KMS-11 (cell line): ENCODE measurements at regions not wholly inside any gene's neighbourhood (a gene's known extent, or its start where the extent isn't known, plus 50 kb on each side); places are given as distances from the start of the nearest gene placed in this dataset.

Experiments used
- H2AFZ ChIP-seq: fragments of 200-600 bp; sonication (generic); 2 replicates; pipeline ENCODE4 v1.6.1; 2016; ENCODE audit warnings: antibody characterized with exemption, mixed run types, low read depth
- H3K27ac ChIP-seq: fragments of 200-600 bp; sonication (generic); 2 replicates; pipeline ENCODE4 v1.6.1; 2016; ENCODE audit warnings: mild to moderate bottlenecking, mixed run types
- H3K27me3 ChIP-seq: fragments of 200-600 bp; sonication (generic); 2 replicates; pipeline ENCODE4 v1.6.1; 2017; ENCODE audit warnings: mild to moderate bottlenecking, low read depth, mixed run types, moderate library complexity; ENCODE audit not compliant: insufficient read depth
- H3K36me3 ChIP-seq: fragments of 200-600 bp; sonication (generic); 2 replicates; pipeline ENCODE4 v1.6.1; 2017; ENCODE audit warnings: mild to moderate bottlenecking, mixed run types; ENCODE audit not compliant: insufficient read depth
- H3K4me1 ChIP-seq: fragments of 200-600 bp; sonication (generic); 2 replicates; pipeline ENCODE4 v1.6.1; 2016; ENCODE audit warnings: mild to moderate bottlenecking, low read depth, mixed run types; ENCODE audit not compliant: poor library complexity, severe bottlenecking
- H3K4me2 ChIP-seq: fragments of 200-600 bp; sonication (generic); 2 replicates; pipeline ENCODE4 v1.7.0; 2016; ENCODE audit warnings: mild to moderate bottlenecking, mixed run types
- H3K4me3 ChIP-seq: fragments of 200-600 bp; sonication (generic); IDR thresholded peaks from 2 replicates; pipeline ENCODE4 v1.6.1; 2017; ENCODE audit warnings: low read depth, low read length, mixed read lengths; ENCODE audit not compliant: insufficient read depth
- H3K79me2 ChIP-seq: fragments of 200-600 bp; sonication (generic); 2 replicates; pipeline ENCODE4 v1.6.1; 2016; ENCODE audit warnings: low read depth, mixed run types; ENCODE audit not compliant: insufficient read depth
- H3K9ac ChIP-seq: fragments of 200-600 bp; sonication (generic); 2 replicates; pipeline ENCODE4 v1.6.1; 2016; ENCODE audit warnings: mild to moderate bottlenecking, mixed run types
- H4K20me1 ChIP-seq: fragments of 200-600 bp; sonication (generic); 2 replicates; pipeline ENCODE4 v1.6.1; 2016; ENCODE audit warnings: mild to moderate bottlenecking, mixed run types; ENCODE audit not compliant: insufficient read depth
- TF ChIP-seq, protein P1 (sequence below): fragments of 200-600 bp; sonication (generic); conservative IDR thresholded peaks from 2 replicates; pipeline ENCODE4 v1.6.1; 2017; ENCODE audit warnings: low read depth, mild to moderate bottlenecking, antibody characterized with exemption, low read length, moderate library complexity, mixed read lengths

DNA sequence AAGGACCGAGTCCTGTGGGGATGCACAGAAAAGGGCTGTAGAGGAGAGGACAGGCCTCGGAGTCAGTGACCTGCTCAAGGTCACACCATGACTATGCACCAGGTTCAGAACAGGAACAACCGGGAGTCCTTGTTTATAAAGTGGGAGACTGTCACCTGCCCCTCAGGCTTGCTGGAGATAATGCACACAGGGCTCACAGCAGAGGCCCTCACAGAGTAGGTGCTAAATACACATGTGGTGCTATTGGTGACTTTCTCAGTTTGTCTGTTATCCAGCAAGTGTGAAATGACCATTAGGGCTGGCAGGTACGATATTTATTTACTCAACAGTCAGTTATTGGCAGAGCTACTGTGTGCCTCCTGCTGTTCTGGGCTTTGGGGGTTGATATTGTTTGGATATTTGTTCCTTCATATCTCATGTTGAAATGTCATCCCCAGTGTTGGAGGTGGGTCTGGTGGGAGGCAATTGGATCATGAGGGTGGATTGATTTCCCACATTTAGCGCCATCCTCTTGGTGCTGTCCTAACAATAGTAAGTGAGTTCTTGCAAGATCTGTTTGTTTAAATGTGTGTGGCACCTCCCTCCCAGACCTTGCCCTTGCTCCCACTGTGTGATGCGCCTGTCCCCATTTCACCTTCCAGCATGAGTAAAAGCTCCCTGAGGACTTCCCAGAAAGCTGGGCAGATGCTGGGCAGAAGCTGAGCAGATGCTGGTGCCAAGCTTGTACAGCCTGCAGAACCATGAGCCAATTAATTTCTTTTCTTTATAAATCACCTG is 162.1 kb upstream of the MPHOSPH6 start:
- no peak overlapping the region for H3K27ac ChIP-seq
- no peaks in the 10 kb centered on the region for H3K4me1 ChIP-seq
- H3K4me3 ChIP-seq, result no peak overlapping the region
- no peaks in the 10 kb centered on the region for H3K36me3 ChIP-seq
- H4K20me1 ChIP-seq, result no peaks in the 10 kb centered on the region
- no peak overlapping the region for H3K9ac ChIP-seq
- H3K4me2 ChIP-seq, result no peak overlapping the region
- no peaks in the 10 kb centered on the region for H3K27me3 ChIP-seq
- TF ChIP-seq, protein P1, sequence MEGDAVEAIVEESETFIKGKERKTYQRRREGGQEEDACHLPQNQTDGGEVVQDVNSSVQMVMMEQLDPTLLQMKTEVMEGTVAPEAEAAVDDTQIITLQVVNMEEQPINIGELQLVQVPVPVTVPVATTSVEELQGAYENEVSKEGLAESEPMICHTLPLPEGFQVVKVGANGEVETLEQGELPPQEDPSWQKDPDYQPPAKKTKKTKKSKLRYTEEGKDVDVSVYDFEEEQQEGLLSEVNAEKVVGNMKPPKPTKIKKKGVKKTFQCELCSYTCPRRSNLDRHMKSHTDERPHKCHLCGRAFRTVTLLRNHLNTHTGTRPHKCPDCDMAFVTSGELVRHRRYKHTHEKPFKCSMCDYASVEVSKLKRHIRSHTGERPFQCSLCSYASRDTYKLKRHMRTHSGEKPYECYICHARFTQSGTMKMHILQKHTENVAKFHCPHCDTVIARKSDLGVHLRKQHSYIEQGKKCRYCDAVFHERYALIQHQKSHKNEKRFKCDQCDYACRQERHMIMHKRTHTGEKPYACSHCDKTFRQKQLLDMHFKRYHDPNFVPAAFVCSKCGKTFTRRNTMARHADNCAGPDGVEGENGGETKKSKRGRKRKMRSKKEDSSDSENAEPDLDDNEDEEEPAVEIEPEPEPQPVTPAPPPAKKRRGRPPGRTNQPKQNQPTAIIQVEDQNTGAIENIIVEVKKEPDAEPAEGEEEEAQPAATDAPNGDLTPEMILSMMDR, result no peak
- H3K79me2 ChIP-seq, result no peaks in the 10 kb centered on the region
- H2AFZ ChIP-seq, result no peak overlapping the region

DNA sequence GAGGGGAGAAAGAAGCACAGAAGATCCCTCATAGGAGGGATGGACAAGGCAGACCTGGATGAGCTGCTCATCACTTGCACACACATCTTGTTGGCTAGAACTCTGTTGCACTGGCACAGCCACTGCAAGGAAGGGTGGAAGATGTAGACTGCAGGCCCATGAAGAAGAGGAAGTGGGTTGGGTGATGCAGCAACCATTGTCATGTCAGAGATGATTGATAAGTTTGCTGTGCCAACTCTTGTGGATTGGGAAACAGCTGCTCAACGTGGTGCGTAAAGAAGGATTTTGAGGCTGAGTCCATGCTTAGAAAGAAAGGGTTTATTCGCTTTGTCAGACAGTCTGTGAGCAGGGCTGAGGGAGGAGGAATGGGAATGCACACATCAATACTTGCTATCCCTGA is 161.4 kb upstream of the MPHOSPH6 start:
- Histone ChIP-seq H3K4me3 (no peak overlapping the region), H3K27me3 (no peaks in the 10 kb centered on the region), H3K36me3 (no peaks in the 10 kb centered on the region), H4K20me1 (no peaks in the 10 kb centered on the region), H3K9ac (no peak overlapping the region), H3K27ac (no peak overlapping the region), H3K4me1 (no peaks in the 10 kb centered on the region), H3K4me2 (no peak overlapping the region), H2AFZ (no peak overlapping the region), H3K79me2 (no peaks in the 10 kb centered on the region)
- TF ChIP-seq, protein P1, result no peak

GRCh38 chr16:82329504-82330192 is 159.6 kb upstream of the MPHOSPH6 start:
- Histone ChIP-seq H3K4me3 (no peak overlapping the region), H3K27ac (no peak overlapping the region), H3K36me3 (no peaks in the 10 kb centered on the region), H3K4me2 (no peak overlapping the region), H4K20me1 (no peaks in the 10 kb centered on the region), H3K27me3 (no peaks in the 10 kb centered on the region), H3K4me1 (no peaks in the 10 kb centered on the region), H3K79me2 (no peaks in the 10 kb centered on the region), H2AFZ (no peak overlapping the region), H3K9ac (no peak overlapping the region)
- TF ChIP-seq, protein P1, result no peak

GRCh38 chr16:82328881-82329469 is 159.0 kb upstream of the MPHOSPH6 start:
- Histone ChIP-seq H4K20me1 (no peaks in the 10 kb centered on the region), H3K79me2 (no peaks in the 10 kb centered on the region), H3K27ac (no peak overlapping the region), H3K4me2 (no peak overlapping the region), H3K36me3 (no peaks in the 10 kb centered on the region), H3K27me3 (no peaks in the 10 kb centered on the region), H2AFZ (no peak overlapping the region), H3K4me1 (no peaks in the 10 kb centered on the region), H3K9ac (no peak overlapping the region), H3K4me3 (no peak overlapping the region)
- TF ChIP-seq, protein P1, result no peak
